Tibial artery (tissue), 4 donors: ENCODE measurements at regions not wholly inside any gene's neighbourhood (a gene's known extent, or its start where the extent isn't known, plus 50 kb on each side); places are given as distances from the start of the nearest gene placed in this dataset.

Experiments used
- DNase-seq, 2 donors: peaks; one replicate each; pipeline ENCODE4 v3.0.0-alpha.2; 2019
- H3K27ac ChIP-seq, 2 donors: fragments of 200-600 bp; sonication (generic) in 1 of 2; 1 replicate in 1 of 2; 2 replicates in 1 of 2; pipeline ENCODE4 v1.5.1; 2018 to 2019; ENCODE audit warnings: mild to moderate bottlenecking in 1 of 2
- H3K27me3 ChIP-seq, 2 donors: fragments of 200-600 bp; sonication (generic) in 1 of 2; one replicate each; pipeline versions ENCODE4 v1.5.1 to v1.6.0; 2016 to 2019
- H3K36me3 ChIP-seq, 3 donors: fragments of 200-600 bp; sonication (generic) in 2 of 3; one replicate each; pipeline ENCODE4 v1.5.1; 2016 to 2019; ENCODE audit warnings: mild to moderate bottlenecking in 2 of 3
- H3K4me1 ChIP-seq, 4 donors: fragments of 200-600 bp; sonication (generic) in 2 of 4; 1 replicate in 3 of 4; 2 replicates in 1 of 4; pipeline ENCODE4 v1.5.1; 2016 to 2019
- H3K4me3 ChIP-seq, 2 donors: fragments of 200-600 bp; sonication (generic) in 1 of 2; 1 replicate in 1 of 2; 2 replicates in 1 of 2; pipeline ENCODE4 v1.5.1; 2018 to 2019; ENCODE audit warnings: mild to moderate bottlenecking in 2 of 2
- H3K9me3 ChIP-seq, 3 donors: fragments of 200-600 bp; sonication (generic) in 1 of 3; one replicate each; pipeline ENCODE4 v1.5.1; 2016 to 2019
- CTCF ChIP-seq, 2 experiments: fragments of 200-600 bp in 1 of 2; fragments of 450-650 bp in 1 of 2; IDR thresholded peaks; one replicate each; pipeline ENCODE4 v1.5.1; 2017 to 2019; ENCODE audit warnings: antibody characterized with exemption in 2 of 2, mild to moderate bottlenecking in 1 of 2, moderate library complexity in 1 of 2
- intact Hi-C: fragments of 100-400 bp; cut with DNase I; formaldehyde crosslinking; loops from one replicate; pipeline ENCODE4 v1.15.0; 2023; ENCODE audit warnings: low total_unique reads

DNA sequence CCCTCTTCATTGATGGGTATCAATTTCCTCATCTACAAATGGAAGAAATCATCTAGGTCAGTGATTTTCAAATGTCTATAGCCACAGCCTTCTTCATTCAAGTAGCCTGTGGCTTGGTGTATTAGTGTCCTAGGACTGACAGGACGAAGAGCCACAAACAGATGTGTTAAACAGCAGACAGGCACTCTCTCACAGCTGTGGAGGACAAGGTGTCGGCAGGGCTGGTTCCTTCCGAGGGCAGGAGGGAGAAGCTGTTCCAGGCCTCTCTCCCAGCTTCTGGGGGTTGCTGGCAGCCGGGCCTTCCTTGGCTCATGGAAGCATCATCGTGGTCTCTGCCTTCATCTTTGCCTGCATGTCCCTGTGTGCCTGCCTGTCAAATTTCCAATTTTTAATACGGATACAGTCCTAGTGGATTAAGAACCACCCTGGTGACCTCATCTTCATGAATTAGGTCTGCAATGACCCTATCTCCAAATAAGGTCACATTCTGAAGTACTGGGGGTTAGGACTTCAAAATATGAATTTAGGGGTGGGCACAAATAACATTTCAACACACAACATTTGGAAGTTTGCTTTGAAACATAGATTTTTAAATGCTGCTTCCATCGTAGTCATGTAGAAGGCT lies 86.5 kb downstream of the PTGR3 start:
- H3K36me3 ChIP-seq: no peaks in the 10 kb centered on the region
- no peak for DNase-seq
- peaks cover 0 to under 1% of the 10 kb centered on the region in 2 donors for H3K27me3 ChIP-seq
- H3K27ac ChIP-seq: no peak overlapping the region
- no peak for TF ChIP-seq CTCF (IDR thresholded peaks at IDR 0.05)
- no peaks in the 10 kb centered on the region for H3K9me3 ChIP-seq
- no peak overlapping the region for H3K4me3 ChIP-seq
- intact Hi-C loops: no loop called here
- H3K4me1 ChIP-seq: no peaks in the 10 kb centered on the region

DNA sequence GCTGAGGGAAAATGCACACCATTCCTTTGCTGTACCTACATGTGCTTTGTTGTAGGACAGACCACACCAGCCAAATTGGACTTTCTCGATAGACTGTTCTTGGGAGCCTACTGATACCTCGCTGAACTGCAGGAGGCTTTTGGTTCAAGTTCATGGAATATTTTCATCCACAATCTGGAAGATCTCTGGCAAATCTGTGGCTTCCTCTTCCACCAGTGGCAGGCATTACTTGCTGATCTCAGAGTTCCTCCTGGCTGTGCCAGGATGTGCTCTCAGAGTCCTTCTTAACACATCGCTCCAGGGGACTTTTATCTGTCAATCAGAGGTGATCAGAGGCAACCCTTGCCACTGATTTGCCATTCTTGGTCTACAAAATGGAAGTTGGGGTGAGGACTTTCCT lies 87.7 kb downstream of the PTGR3 start:
- H3K27ac ChIP-seq: no peak overlapping the region
- peaks cover 0 to under 1% of the 10 kb centered on the region in 2 donors for H3K27me3 ChIP-seq
- no peak for TF ChIP-seq CTCF (IDR thresholded peaks at IDR 0.05)
- H3K36me3 ChIP-seq: no peaks in the 10 kb centered on the region
- H3K4me3 ChIP-seq: no peak overlapping the region
- DNase-seq: no peak
- no peaks in the 10 kb centered on the region for H3K9me3 ChIP-seq
- intact Hi-C loops: no loop called here
- H3K4me1 ChIP-seq: no peaks in the 10 kb centered on the region

GRCh38 chr18:75120521-75120920 lies 88.4 kb downstream of the PTGR3 start:
- intact Hi-C loops: no loop called here
- peaks cover 0 to 6% of the 10 kb centered on the region in 2 donors for H3K27me3 ChIP-seq
- no peak for TF ChIP-seq CTCF (IDR thresholded peaks at IDR 0.05)
- no peak overlapping the region for H3K27ac ChIP-seq
- no peaks in the 10 kb centered on the region for H3K9me3 ChIP-seq
- no peak overlapping the region for H3K4me3 ChIP-seq
- H3K4me1 ChIP-seq: no peaks in the 10 kb centered on the region
- no peaks in the 10 kb centered on the region for H3K36me3 ChIP-seq
- no peak for DNase-seq

GRCh38 chr18:75116809-75117208 lies 92.1 kb downstream of the PTGR3 start:
- no peak for DNase-seq
- no peaks in the 10 kb centered on the region for H3K9me3 ChIP-seq
- H3K4me3 ChIP-seq: no peak overlapping the region
- no peaks in the 10 kb centered on the region for H3K36me3 ChIP-seq
- H3K27me3 ChIP-seq: peaks cover 0 to 16% of the 10 kb centered on the region in 2 donors
- intact Hi-C loops: no loop called here
- TF ChIP-seq CTCF (IDR thresholded peaks at IDR 0.05): no peak
- H3K27ac ChIP-seq: no peak overlapping the region
- H3K4me1 ChIP-seq: no peaks in the 10 kb centered on the region

DNA sequence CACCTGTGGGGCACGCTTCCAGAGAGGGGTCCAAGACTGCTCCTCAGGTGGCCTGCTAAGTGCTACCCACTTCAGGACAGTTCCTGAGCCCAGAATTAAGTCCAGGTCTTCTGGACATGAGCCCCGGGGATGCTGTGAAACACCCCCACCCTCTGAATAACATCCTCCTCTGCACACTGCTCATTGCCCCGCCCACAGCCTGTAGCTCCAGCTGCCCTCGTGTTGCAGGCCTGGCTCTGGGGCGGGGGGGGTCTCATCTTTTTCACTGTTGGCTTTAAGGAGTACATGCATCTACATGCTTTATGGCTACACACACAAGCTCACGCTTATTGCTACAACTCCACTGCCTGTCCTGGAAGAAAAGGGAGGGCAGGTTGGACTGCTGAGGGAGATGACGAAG lies 92.8 kb downstream of the PTGR3 start:
- no peaks in the 10 kb centered on the region for H3K4me1 ChIP-seq
- H3K27ac ChIP-seq: no peak overlapping the region
- intact Hi-C loops: no loop called here
- no peaks in the 10 kb centered on the region for H3K36me3 ChIP-seq
- no peaks in the 10 kb centered on the region for H3K9me3 ChIP-seq
- H3K27me3 ChIP-seq: peaks cover 0 to 16% of the 10 kb centered on the region in 2 donors
- no peak for TF ChIP-seq CTCF (IDR thresholded peaks at IDR 0.05)
- H3K4me3 ChIP-seq: no peak overlapping the region
- no peak for DNase-seq

DNA sequence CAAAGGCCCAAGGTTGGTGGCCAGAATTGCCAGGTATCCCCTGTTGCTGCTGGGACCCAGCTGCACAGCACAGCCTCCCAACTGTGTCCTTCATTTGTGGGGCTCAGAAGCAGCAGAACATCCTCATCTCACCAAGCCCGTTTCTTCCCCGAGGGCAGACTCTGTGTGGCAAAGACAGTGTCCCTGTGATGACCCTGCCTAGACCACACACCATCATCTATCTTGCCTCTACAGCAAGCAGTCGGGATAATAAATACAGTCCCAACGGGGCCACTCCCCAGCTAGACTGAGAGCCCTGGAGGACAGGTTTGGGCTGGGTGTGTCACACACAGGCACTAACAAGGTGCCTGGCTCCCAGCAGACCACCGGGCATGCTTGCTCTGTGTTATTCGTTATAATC lies 93.4 kb downstream of the PTGR3 start:
- TF ChIP-seq CTCF (IDR thresholded peaks at IDR 0.05): no peak
- DNase-seq: no peak
- intact Hi-C loops: no loop called here

More for the DNA sequence above, 93.4 kb downstream of the PTGR3 start:
- H3K36me3 ChIP-seq: no peaks in the 10 kb centered on the region
- no peaks in the 10 kb centered on the region for H3K9me3 ChIP-seq
- H3K4me1 ChIP-seq: no peaks in the 10 kb centered on the region
- H3K27ac ChIP-seq: no peak overlapping the region
- H3K27me3 ChIP-seq: peaks cover 0 to 16% of the 10 kb centered on the region in 2 donors
- no peak overlapping the region for H3K4me3 ChIP-seq
